ENCODE measurements at regions not wholly inside any gene's neighbourhood (a gene's known extent, or its start where the extent isn't known, plus 50 kb on each side); places are given as distances from the start of the nearest gene placed in this dataset.

DNA sequence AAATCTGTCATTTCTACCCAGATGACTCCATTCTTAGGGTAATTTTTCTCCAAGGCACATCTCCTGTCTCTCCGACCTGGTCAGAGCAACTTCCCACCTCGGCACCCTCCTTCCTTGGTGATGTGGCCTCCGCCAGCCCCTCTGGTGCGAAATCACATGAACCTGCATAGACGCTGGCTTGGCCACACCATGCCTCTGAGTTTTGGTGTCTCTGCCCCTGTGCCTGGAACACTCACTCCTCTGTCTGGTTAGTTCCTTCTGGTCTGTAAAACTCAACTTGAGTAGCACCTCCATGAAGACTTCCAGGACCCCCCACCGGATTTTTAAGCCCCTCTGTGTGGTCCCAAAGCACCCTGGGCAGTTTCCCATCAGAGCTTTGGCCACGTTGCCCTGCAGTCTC is 83.2 kb upstream of the OTOS start:
- Histone ChIP-seq H2AK5ac (ENCODE audit: low read depth, low read length) (no peak overlapping the region), H3K27me3 (replicated peaks in 1 of 4; ENCODE audit: control insufficient read depth in 3 of 4, extremely low read depth in 1 of 4, insufficient read depth in 3 of 4, low read length in 3 of 4) (peaks cover 0 to 2% (median 0%) of the 10 kb centered on the region in 4 experiments; a peak in 1 of 7 replicates), H2BK12ac (ENCODE audit: low read depth, low read length) (no peak overlapping the region), H2BK20ac (ENCODE audit: low read length) (no peak overlapping the region), H3K79me2 (ENCODE audit: control insufficient read depth in 1 of 2, insufficient read depth in 2 of 2, low read length in 2 of 2) (no peaks in the 10 kb centered on the region), H3K14ac (ENCODE audit: insufficient read length) (no peak overlapping the region), H3K4me3 (ENCODE audit: extremely low read depth in 1 of 4, insufficient read depth in 2 of 4, low read depth in 3 of 4, low read length in 4 of 4) (no peak overlapping the region), H3K27ac (ENCODE audit: low read depth, low read length) (no peak overlapping the region), H3K56ac (replicated peaks; ENCODE audit: insufficient read length, low read depth, low read length) (no peak overlapping the region), H4K8ac (ENCODE audit: extremely low read depth, insufficient read depth, low read length) (no peak overlapping the region), H3K36me3 (ENCODE audit: control insufficient read depth in 2 of 4, insufficient read depth in 4 of 4, low read length in 3 of 4) (no peaks in the 10 kb centered on the region), H3K18ac (ENCODE audit: extremely low read depth, low read length) (no peak overlapping the region), H3K9ac (replicated peaks in 1 of 4; ENCODE audit: extremely low read depth in 1 of 4, low read depth in 3 of 4, low read length in 3 of 4) (no peak overlapping the region), H2AFZ (ENCODE audit: low read length) (no peak overlapping the region), H3K4me1 (replicated peaks in 1 of 4; ENCODE audit: control insufficient read depth in 3 of 4, insufficient read depth in 4 of 4, low read length in 3 of 4) (no peaks in the 10 kb centered on the region), H3K4ac (replicated peaks; ENCODE audit: insufficient read length, low read depth, low read length) (no peak overlapping the region), H3K79me1 (ENCODE audit: low read depth, low read length) (no peaks in the 10 kb centered on the region), H2BK15ac (ENCODE audit: low read length) (no peak overlapping the region), H4K20me1 (replicated peaks in 1 of 2; ENCODE audit: control insufficient read depth in 1 of 2, insufficient read depth in 2 of 2, low read length in 2 of 2) (no peaks in the 10 kb centered on the region), H3K23ac (ENCODE audit: insufficient read length) (no peak overlapping the region), H2BK5ac (ENCODE audit: low read depth, low read length) (no peak overlapping the region), H3K4me2 (ENCODE audit: insufficient read depth in 1 of 2, low read depth in 2 of 2, low read length in 2 of 2) (no peak overlapping the region), H4K91ac (replicated peaks; ENCODE audit: insufficient read length, low read length) (no peak overlapping the region), H2BK120ac (replicated peaks; ENCODE audit: low read depth, low read length) (no peak overlapping the region), H3K23me2 (ENCODE audit: low read depth, low read length) (peaks cover 7% of the 10 kb centered on the region; the same call in 1 of the 2 replicates), H3K9me3 (ENCODE audit: insufficient read depth in 2 of 2, low read depth in 1 of 2, low read length in 1 of 2) (peaks cover 0 to 12% of the 10 kb centered on the region in 2 experiments; a peak in 3 of 4 replicates), H4K5ac (ENCODE audit: insufficient read length, low read depth, low read length) (no peak overlapping the region)
- no peak for TF ChIP-seq GABPA (IDR thresholded peaks at IDR 0.05; ENCODE audit: borderline replicate concordance, insufficient read depth, low read length)
- no peak for TF ChIP-seq KDM5A (IDR thresholded peaks at IDR 0.05; ENCODE audit: low read length)
- no peak for TF ChIP-seq RFX5 (IDR thresholded peaks at IDR 0.05; ENCODE audit: borderline replicate concordance, low read depth, low read length)
- no peak for TF ChIP-seq PHF8 (conservative IDR thresholded peaks at IDR 0.05; ENCODE audit: low read depth, low read length)
- TF ChIP-seq RAD21 (IDR thresholded peaks at IDR 0.05 in 1 of 2, conservative IDR thresholded peaks at IDR 0.05 in 1 of 2; ENCODE audit: low read depth in 2 of 2, low read length in 2 of 2): no peak
- TF ChIP-seq HDAC6 (IDR thresholded peaks at IDR 0.05; ENCODE audit: low read depth, low read length): no peak
- TF ChIP-seq POU5F1 (IDR thresholded peaks at IDR 0.05; ENCODE audit: low read depth, low read length): no peak
- no peak for TF ChIP-seq TAF7 (optimal IDR thresholded peaks at IDR 0.05; ENCODE audit: borderline replicate concordance, low read depth, low read length)
- ChIA-PET POLR2A (ENCODE audit: partially characterized antibody) (no interaction called here), CTCF (ENCODE audit: partially characterized antibody) (no interaction called here)
- WGBS, 2 experiments (ENCODE audit: extremely low coverage in 1 of 2, insufficient coverage in 1 of 2, insufficient read length in 1 of 2, insufficient replicate concordance in 2 of 2, low coverage in 1 of 2, low lambda C conversion rate in 2 of 2, missing lambda C conversion rate in 1 of 2): 87% methylated on average over 7 of the region's 7 CpGs; no CpG with 5 or more reads in 1 of the 2 experiments
- FAIRE-seq (no peak), DNase-seq (ENCODE audit: low read depth in 1 of 2, low spot score in 2 of 2) (no peak)

Measured in H1 (cell line).